Stomach (tissue), 4 donors: ENCODE measurements at regions not wholly inside any gene's neighbourhood (a gene's known extent, or its start where the extent isn't known, plus 50 kb on each side); places are given as distances from the start of the nearest gene placed in this dataset.

Experiments
- CTCF ChIP-seq, 7 experiments: fragments of 450-650 bp in 4 of 7; fragments of 200-600 bp in 3 of 7; sonication (generic) in 3 of 7; IDR thresholded peaks; one replicate each; pipeline ENCODE4 v1.5.1; 2016 to 2019; ENCODE audit warnings: antibody characterized with exemption in 7 of 7, control low read depth in 2 of 7, mild to moderate bottlenecking in 1 of 7
- EP300 ChIP-seq: sonication (generic); formaldehyde crosslinking; IDR thresholded peaks from one replicate; pipeline ENCODE4 v1.6.1; 2017; ENCODE audit warnings: antibody characterized with exemption
- POLR2A ChIP-seq, 4 donors: fragments of 450-650 bp; IDR thresholded peaks; one replicate each; pipeline ENCODE4 v1.6.1; 2016; ENCODE audit warnings: antibody characterized with exemption in 4 of 4, control low read depth in 2 of 4, mild to moderate bottlenecking in 1 of 4, moderate library complexity in 1 of 4
- POLR2AphosphoS5 ChIP-seq, 3 donors: sonication (generic); formaldehyde crosslinking; IDR thresholded peaks; one replicate each; pipeline ENCODE4 v1.6.1; 2016; ENCODE audit warnings: antibody characterized with exemption in 3 of 3

- TF ChIP-seq CTCF (IDR thresholded peaks at IDR 0.05) (no peak), POLR2AphosphoS5 (IDR thresholded peaks at IDR 0.05) (no peak), POLR2A (IDR thresholded peaks at IDR 0.05) (no peak), EP300 (no peak)
These were observed 749.8 kb upstream of the CDH9 start for GRCh38 chr5:27788184-27788583.
